GM06990 (cell line): ENCODE measurements at regions not wholly inside any gene's neighbourhood (a gene's known extent, or its start where the extent isn't known, plus 50 kb on each side); places are given as distances from the start of the nearest gene placed in this dataset.

Experiments
- DNase-seq: peaks from one replicate; pipeline ENCODE4 v3.0.0-alpha.2; 2011; ENCODE audit not compliant: insufficient read length; ENCODE audit errors: extremely low read depth
- H3K27me3 ChIP-seq: replicated peaks from 2 replicates; pipeline ENCODE4 v1.6.0; 2011; ENCODE audit warnings: low read length; ENCODE audit not compliant: control insufficient read depth, insufficient read depth
- H3K36me3 ChIP-seq: 2 replicates; pipeline ENCODE4 v1.5.1; 2011; ENCODE audit warnings: low read length; ENCODE audit not compliant: control insufficient read depth, insufficient read depth
- H3K4me3 ChIP-seq: replicated peaks from 2 replicates; pipeline ENCODE4 v1.5.1; 2011; ENCODE audit warnings: low read depth, mild to moderate bottlenecking, control low read depth, low read length
- CTCF ChIP-seq: IDR thresholded peaks from 2 replicates; pipeline ENCODE4 v1.5.1; 2011; ENCODE audit warnings: low read length, control low read depth, mild to moderate bottlenecking, inconsistent platforms; ENCODE audit not compliant: insufficient read depth, poor library complexity, severe bottlenecking

DNA sequence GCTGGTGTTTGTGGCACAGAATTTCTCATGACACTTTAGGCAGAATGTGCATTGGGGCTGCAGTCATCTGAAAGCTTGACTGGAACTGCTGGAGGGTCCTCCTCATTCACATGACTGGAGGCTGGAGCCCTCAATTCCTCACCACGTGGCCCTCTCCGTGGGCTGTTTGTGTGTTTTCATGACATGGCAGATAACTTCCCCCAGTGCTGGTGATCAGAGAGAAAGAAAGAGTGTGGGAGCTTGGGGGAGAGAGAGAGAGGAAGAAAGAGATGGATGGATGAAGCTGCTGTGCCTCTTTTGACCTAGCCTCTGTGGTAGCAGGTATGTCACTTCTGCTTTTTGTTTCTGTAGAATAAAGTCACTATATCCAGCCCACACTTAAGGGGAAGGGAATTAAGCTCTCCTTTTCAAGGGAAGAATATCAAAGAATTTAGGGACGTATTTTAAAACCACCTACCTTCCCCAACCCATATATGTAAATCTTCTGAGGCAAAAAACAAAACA, 169.6 kb upstream of the IL12A start:
- Histone ChIP-seq H3K27me3 (no peaks in the 10 kb centered on the region), H3K4me3 (no peak overlapping the region), H3K36me3 (no peaks in the 10 kb centered on the region)
- TF ChIP-seq CTCF: no peak
- no peak for DNase-seq

DNA sequence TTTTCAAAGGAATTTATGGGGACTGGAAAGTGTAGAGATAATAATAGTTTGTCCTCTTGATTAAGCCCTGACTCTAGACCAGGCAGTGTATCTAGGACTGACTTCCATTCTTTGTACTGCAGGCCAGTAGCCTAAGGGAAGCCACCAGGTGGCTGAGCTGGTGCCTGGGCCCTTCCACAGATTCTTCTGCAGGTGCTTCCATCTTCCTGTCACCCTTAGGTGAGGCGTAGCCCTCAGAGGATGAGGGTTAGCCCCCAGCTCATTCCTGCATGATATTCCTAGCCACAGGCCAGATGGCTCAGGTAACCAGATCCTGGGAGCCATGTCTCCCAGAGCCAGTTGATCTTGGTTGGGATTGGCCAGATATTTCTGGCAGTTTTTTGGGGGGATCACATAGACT, 169.0 kb upstream of the IL12A start:
- TF ChIP-seq CTCF: no peak
- Histone ChIP-seq H3K27me3 (no peaks in the 10 kb centered on the region), H3K4me3 (no peak overlapping the region), H3K36me3 (no peaks in the 10 kb centered on the region)
- no peak for DNase-seq

DNA sequence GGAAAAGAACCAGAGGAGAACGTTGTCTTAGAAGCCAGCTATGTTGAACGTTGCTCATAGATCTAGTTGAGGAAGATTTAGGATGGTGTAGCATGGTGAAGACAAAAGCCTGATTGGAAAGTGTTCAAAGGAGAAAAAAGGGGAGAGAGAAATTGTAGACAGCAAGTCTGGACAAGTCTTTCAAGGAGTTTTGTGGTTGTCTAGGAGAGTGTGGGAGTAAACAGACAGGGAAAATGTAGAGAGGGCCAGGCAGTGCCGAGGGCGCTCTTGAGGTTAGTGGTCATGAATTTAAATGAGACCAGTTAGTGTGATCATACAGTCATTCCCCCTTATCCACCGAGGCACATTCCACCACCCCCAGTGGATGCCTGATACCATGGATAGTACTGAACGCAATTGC, 167.5 kb upstream of the IL12A start:
- Histone ChIP-seq H3K27me3 (no peaks in the 10 kb centered on the region), H3K4me3 (no peak overlapping the region), H3K36me3 (no peaks in the 10 kb centered on the region)
- DNase-seq: no peak
- no peak for TF ChIP-seq CTCF

DNA sequence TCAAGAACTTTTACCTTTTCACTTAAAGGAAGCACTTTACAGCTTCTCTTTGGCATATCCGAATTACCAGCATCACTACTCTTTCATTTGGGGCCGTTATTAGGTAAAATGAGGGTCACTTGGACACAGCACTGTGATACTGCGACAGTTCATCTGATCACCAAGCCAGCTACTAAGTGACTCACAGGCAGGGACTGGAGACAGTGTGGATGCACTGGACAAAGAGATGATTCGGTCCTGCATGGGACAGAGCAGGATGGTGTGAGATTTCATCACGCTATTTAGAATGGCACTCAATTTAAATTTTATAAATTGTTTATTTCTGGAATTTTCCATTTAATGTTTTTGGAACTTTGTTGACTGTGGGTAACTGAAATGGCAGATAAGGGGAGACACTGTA, 166.9 kb upstream of the IL12A start:
- H3K4me3 ChIP-seq: no peak overlapping the region
- no peaks in the 10 kb centered on the region for H3K27me3 ChIP-seq
- H3K36me3 ChIP-seq: no peaks in the 10 kb centered on the region
- TF ChIP-seq CTCF: no peak
- DNase-seq: no peak

- H3K27me3 ChIP-seq: no peaks in the 10 kb centered on the region
These were observed 164.9 kb upstream of the IL12A start for GRCh38 chr3:159823780-159824179.

More at GRCh38 chr3:159823780-159824179, 164.9 kb upstream of the IL12A start:
- Histone ChIP-seq H3K4me3 (no peak overlapping the region), H3K36me3 (no peaks in the 10 kb centered on the region)
- DNase-seq: no peak
- no peak for TF ChIP-seq CTCF
